ENCODE measurements at regions not wholly inside any gene's neighbourhood (a gene's known extent, or its start where the extent isn't known, plus 50 kb on each side); places are given as distances from the start of the nearest gene placed in this dataset.

GRCh38 chr12:32970465-32971110, 74.0 kb upstream of the PKP2 start:
- no peak for TF ChIP-seq CTCF (conservative IDR thresholded peaks at IDR 0.05; ENCODE audit: low read depth, low read length)
- TF ChIP-seq EZH2phosphoT487 (IDR thresholded peaks at IDR 0.05; ENCODE audit: borderline replicate concordance, low read length): no peak

All from PC-3 (cell line).